HCT116 (cell line): ENCODE measurements at regions not wholly inside any gene's neighbourhood (a gene's known extent, or its start where the extent isn't known, plus 50 kb on each side); places are given as distances from the start of the nearest gene placed in this dataset.
"Not testable (repeated sequence)": the region's sequence is repeated elsewhere in the genome, so short reads cannot be mapped to it uniquely, and the experiment has no call there.

ENCODE experiments used
- ATAC-seq: fragments of 200-7000 bp; cut with Tn5 transposase; 2 replicates; pipeline ENCODE4 v1.9.1; 2020; ENCODE audit warnings: mild to moderate bottlenecking, moderate library complexity
- BruUV-seq: library from RNA; stranded (reverse); fragments of 400-500 nt; replicated peaks from 2 replicates; lab custom pipeline; 2021; lab: Mats Ljungman, UMichigan
- CTCF ChIA-PET: fragments of 300-600 bp; sonication (Branson Sonifier 250); formaldehyde crosslinking; loops from one replicate; lab custom pipeline; 2021; ENCODE audit warnings: antibody characterized with exemption; lab: Charles Lee
- POLR2A ChIA-PET: fragments of 300-600, 350-600 bp; sonication (Branson Sonifier 250); formaldehyde crosslinking; loops from one replicate; lab custom pipeline; 2021; ENCODE audit warnings: antibody characterized with exemption; lab: Charles Lee
- RAD21 ChIA-PET, 2 experiments: fragments of 300-600 bp; sonication (Branson Sonifier 250); formaldehyde crosslinking; loops; one replicate each; lab custom pipeline; 2023; ENCODE audit warnings: low total read pairs in 2 of 2; ENCODE audit not compliant: uncharacterized antibody in 2 of 2, unreplicated experiment in 2 of 2, low non-redundant PET in 1 of 2; lab: Charles Lee
- DNase-seq: peaks from one replicate; pipeline ENCODE4 v3.0.0-alpha.2; 2010; ENCODE audit warnings: low read depth, low spot score
- H2AFZ ChIP-seq: fragments of 200-600 bp; shearing (Covaris generic), sonication (generic); 2 replicates; pipeline ENCODE4 v1.6.1; 2017; ENCODE audit warnings: low read depth, mixed run types, mixed read lengths, antibody characterized with exemption, low read length; ENCODE audit not compliant: poor library complexity, severe bottlenecking
- H3K27ac ChIP-seq: 2 replicates; pipeline ENCODE4 v1.5.1; 2012; ENCODE audit warnings: low read depth, low read length
- H3K27me3 ChIP-seq: fragments of 200-600 bp; sonication (generic); 2 replicates; pipeline ENCODE4 v1.6.1; 2016; ENCODE audit warnings: mixed run types, low read length, mixed read lengths; ENCODE audit not compliant: insufficient read depth
- H3K36me3 ChIP-seq, 2 experiments: fragments of 200-500 bp in 1 of 2; fragments of 200-600 bp in 1 of 2; sonication (Bioruptor generic) in 1 of 2; sonication (generic) in 1 of 2; 2 replicates each; pipeline versions ENCODE4 v1.5.1 to v1.6.1; 2014 to 2016; ENCODE audit warnings: low read length in 2 of 2, inconsistent platforms in 1 of 2, mixed read lengths in 1 of 2, mixed run types in 1 of 2; ENCODE audit not compliant: insufficient read depth in 2 of 2, control insufficient read depth in 1 of 2
- H3K4me1 ChIP-seq, 2 experiments: fragments of 200-600 bp in 1 of 2; sonication (generic) in 1 of 2; 2 replicates each; pipeline versions ENCODE4 v1.5.1 to v1.6.1; 2012 to 2017; ENCODE audit warnings: low read length in 2 of 2, inconsistent platforms in 1 of 2, mild to moderate bottlenecking in 1 of 2, mixed read lengths in 1 of 2, mixed run types in 1 of 2, moderate library complexity in 1 of 2; ENCODE audit not compliant: insufficient read depth in 2 of 2, control insufficient read depth in 1 of 2
- H3K4me2 ChIP-seq: fragments of 200-600 bp; sonication (generic); 2 replicates; pipeline ENCODE4 v1.6.1; 2017; ENCODE audit warnings: mixed run types, low read length, mixed read lengths
- H3K4me3 ChIP-seq, 2 experiments: fragments of 200-600 bp in 1 of 2; sonication (generic) in 1 of 2; replicated peaks in 1 of 2; 2 replicates each; pipeline ENCODE4 v1.5.1; 2011 to 2016; ENCODE audit warnings: low read length in 2 of 2, control low read depth in 1 of 2, low read depth in 1 of 2, mild to moderate bottlenecking in 1 of 2, mixed read lengths in 1 of 2, mixed run types in 1 of 2
- H3K79me2 ChIP-seq: fragments of 200-600 bp; sonication (generic); 2 replicates; pipeline ENCODE4 v1.6.1; 2017; ENCODE audit warnings: mild to moderate bottlenecking, mixed run types, low read length, moderate library complexity, mixed read lengths; ENCODE audit not compliant: insufficient read depth
- H3K9ac ChIP-seq: fragments of 200-600 bp; sonication (generic); 2 replicates; pipeline ENCODE4 v1.6.1; 2016; ENCODE audit warnings: low read length, mixed read lengths
- H3K9me2 ChIP-seq: fragments of 200-600 bp; sonication (generic), shearing (Covaris generic); 2 replicates; pipeline ENCODE4 v1.6.1; 2017; ENCODE audit warnings: mixed run types, mild to moderate bottlenecking, moderate library complexity; ENCODE audit not compliant: insufficient read depth
- H3K9me3 ChIP-seq, 2 experiments: fragments of 200-500 bp in 1 of 2; fragments of 200-600 bp in 1 of 2; sonication (Bioruptor generic) in 1 of 2; sonication (generic) in 1 of 2; 2 replicates each; pipeline ENCODE4 v1.6.1; 2014 to 2017; ENCODE audit warnings: low read length in 2 of 2, mixed read lengths in 2 of 2, inconsistent platforms in 1 of 2, low read depth in 1 of 2, mild to moderate bottlenecking in 1 of 2, mixed run types in 1 of 2, moderate library complexity in 1 of 2; ENCODE audit not compliant: control insufficient read depth in 1 of 2, insufficient read depth in 1 of 2
- H4K20me1 ChIP-seq: fragments of 200-600 bp; sonication (generic), shearing (Covaris generic); 2 replicates; pipeline ENCODE4 v1.6.1; 2017; ENCODE audit warnings: mixed run types, mild to moderate bottlenecking, moderate library complexity; ENCODE audit not compliant: insufficient read depth
- CBX3 ChIP-seq: IDR thresholded peaks from 2 replicates; pipeline ENCODE4 v1.6.1; 2012; ENCODE audit warnings: low read depth
- EGR1 ChIP-seq: IDR thresholded peaks from 2 replicates; pipeline ENCODE4 v1.6.1; 2012; ENCODE audit warnings: low read depth
- ELF1 ChIP-seq: IDR thresholded peaks from 2 replicates; pipeline ENCODE4 v1.6.1; 2012; ENCODE audit warnings: low read depth, borderline replicate concordance
- EZH2 ChIP-seq: fragments of 200-600 bp; sonication (generic); IDR thresholded peaks from 2 replicates; pipeline ENCODE4 v1.6.1; 2017; ENCODE audit warnings: antibody characterized with exemption, mixed run types
- JUND ChIP-seq: IDR thresholded peaks from 2 replicates; pipeline ENCODE4 v1.6.1; 2012
- MAX ChIP-seq: IDR thresholded peaks from 2 replicates; pipeline ENCODE4 v1.6.1; 2012
- SRF ChIP-seq: IDR thresholded peaks from 2 replicates; pipeline ENCODE4 v1.6.1; 2012; ENCODE audit warnings: low read depth
- TCF7L2 ChIP-seq: IDR thresholded peaks from 2 replicates; pipeline ENCODE4 v1.7.0; 2011; ENCODE audit warnings: borderline replicate concordance, inconsistent platforms; ENCODE audit not compliant: insufficient read depth, insufficient read length; ENCODE audit errors: extremely low read depth
- YY1 ChIP-seq: IDR thresholded peaks from 2 replicates; pipeline ENCODE4 v1.6.1; 2011; ENCODE audit warnings: low read length, low read depth, moderate library complexity, mild to moderate bottlenecking; ENCODE audit not compliant: insufficient replicate concordance; ENCODE audit errors: extremely low read depth
- ZFX ChIP-seq: fragments of 450-650 bp; IDR thresholded peaks from 2 replicates; pipeline ENCODE4 v1.6.1; 2017
- ZNF274 ChIP-seq: fragments of 200-500 bp; sonication (Bioruptor generic); IDR thresholded peaks from 2 replicates; pipeline ENCODE4 v1.6.1; 2014; ENCODE audit warnings: mild to moderate bottlenecking, low read depth, low read length, inconsistent platforms
- intact Hi-C: fragments of 100-400 bp; cut with micrococcal nuclease; formaldehyde crosslinking; loops from 2 replicates; pipeline ENCODE4 v1.10.0; 2022

- H3K36me3 ChIP-seq, H3K4me1 ChIP-seq, H3K27ac ChIP-seq, H3K79me2 ChIP-seq, H4K20me1 ChIP-seq, H2AFZ ChIP-seq, RAD21 ChIA-PET, H3K4me2 ChIP-seq, H3K9me2 ChIP-seq, CTCF ChIA-PET, BruUV-seq, intact Hi-C loops, ATAC-seq, H3K27me3 ChIP-seq, DNase-seq, POLR2A ChIA-PET, H3K4me3 ChIP-seq, H3K9ac ChIP-seq: not testable (repeated sequence)
- peaks cover 14 to 42% of the 10 kb centered on the region in 2 experiments for H3K9me3 ChIP-seq
These were observed 449.3 kb upstream of the DYNLRB2 start for GRCh38 chr16:80091453-80091852.

GRCh38 chr16:80085606-80086005 is 455.2 kb upstream of the DYNLRB2 start:
- no peaks in the 10 kb centered on the region for H3K36me3 ChIP-seq
- RAD21 ChIA-PET: no interaction called here
- no peak overlapping the region for H3K4me2 ChIP-seq
- no peak overlapping the region for H3K9ac ChIP-seq
- ATAC-seq (no peak), DNase-seq (no peak)
- POLR2A ChIA-PET: no interaction called here
- TF ChIP-seq YY1: no peak
- no peak for TF ChIP-seq JUND
- no peak for TF ChIP-seq EZH2
- no peak for TF ChIP-seq ZFX
- no peak for TF ChIP-seq EGR1
- TF ChIP-seq CBX3: no peak
- TF ChIP-seq ZNF274: no peak
- TF ChIP-seq SRF: no peak
- no peak for TF ChIP-seq ELF1
- TF ChIP-seq MAX: no peak
- no peak for TF ChIP-seq TCF7L2
- H3K27ac ChIP-seq: no peak overlapping the region
- BruUV-seq: no TSS peak
- H3K4me3 ChIP-seq: no peak overlapping the region
- no peaks in the 10 kb centered on the region for H3K9me2 ChIP-seq
- H3K4me1 ChIP-seq: no peaks in the 10 kb centered on the region
- peaks cover 36 to 42% of the 10 kb centered on the region in 2 experiments; a peak in 2 of 4 replicates for H3K9me3 ChIP-seq
- no peak overlapping the region for H2AFZ ChIP-seq
- no peaks in the 10 kb centered on the region for H3K27me3 ChIP-seq
- no peaks in the 10 kb centered on the region for H3K79me2 ChIP-seq
- intact Hi-C loops: no loop called here
- H4K20me1 ChIP-seq: no peaks in the 10 kb centered on the region
- CTCF ChIA-PET: no interaction called here
